Activated B cell treated with CpG ODN at 0.5 μM for 24 hours (primary cell): ENCODE measurements at regions not wholly inside any gene's neighbourhood (a gene's known extent, or its start where the extent isn't known, plus 50 kb on each side); places are given as distances from the start of the nearest gene placed in this dataset.

ENCODE experiments used
- ATAC-seq: fragments of 200-7000 bp; cut with Tn5 transposase; one replicate; pipeline ENCODE4 v1.10.0; 2021; ENCODE audit warnings: low read depth, mild to moderate bottlenecking, moderate library complexity
- CTCF ChIA-PET: fragments of 350-600 bp; sonication (Branson Sonifier 250); formaldehyde crosslinking; loops from one replicate; lab custom pipeline; 2021; ENCODE audit warnings: antibody characterized with exemption; lab: Charles Lee
- POLR2A ChIA-PET: fragments of 350-600 bp; sonication (Branson Sonifier 250); formaldehyde crosslinking; loops from one replicate; lab custom pipeline; 2021; ENCODE audit warnings: antibody characterized with exemption; lab: Charles Lee
- DNase-seq: peaks from one replicate; pipeline ENCODE4 v3.0.0; 2022
- H3K27ac Mint-ChIP-seq: one replicate; pipeline ENCODE4 v1.8.0; 2020; ENCODE audit warnings: mixed read lengths
- H3K27me3 Mint-ChIP-seq: one replicate; pipeline ENCODE4 v1.8.0; 2021; ENCODE audit warnings: mixed read lengths
- H3K36me3 Mint-ChIP-seq: one replicate; pipeline ENCODE4 v1.8.0; 2021; ENCODE audit warnings: low read depth, mixed read lengths
- H3K4me1 Mint-ChIP-seq: one replicate; pipeline ENCODE4 v1.8.0; 2021; ENCODE audit warnings: mixed read lengths
- H3K4me3 Mint-ChIP-seq: one replicate; pipeline ENCODE4 v1.8.0; 2020; ENCODE audit warnings: mild to moderate bottlenecking, mixed read lengths
- H3K9me3 Mint-ChIP-seq: one replicate; pipeline ENCODE4 v1.8.0; 2020; ENCODE audit warnings: mixed read lengths
- intact Hi-C: fragments of 100-400 bp; cut with micrococcal nuclease; formaldehyde crosslinking; loops from one replicate; pipeline ENCODE4 v1.15.1; 2024
- TF ChIP-seq, protein P1 (sequence below): fragments of 200-600 bp; IDR thresholded peaks from one replicate; pipeline ENCODE4 v1.8.0; 2022; ENCODE audit warnings: antibody characterized with exemption, mild to moderate bottlenecking

DNA sequence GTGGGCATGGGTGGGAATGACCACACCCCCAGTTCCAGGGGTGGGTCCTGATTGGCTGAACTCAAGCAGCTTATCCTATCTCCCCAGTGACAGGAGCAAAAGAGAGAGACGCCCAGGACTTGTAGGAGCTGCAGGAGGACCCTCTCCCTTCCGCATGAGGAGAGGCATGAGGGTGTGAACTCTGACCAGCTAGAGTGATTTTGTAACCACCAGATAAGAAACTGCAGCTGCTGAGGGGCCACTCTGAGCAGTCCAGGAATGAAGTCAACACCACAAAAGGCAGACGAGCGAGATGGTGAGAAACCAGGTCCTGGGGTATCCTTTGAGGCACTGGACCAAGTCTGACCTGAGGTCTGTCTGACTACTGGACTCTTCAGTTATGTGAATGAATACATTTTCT is 521.9 kb downstream of the BNC2 start:
- Mint-ChIP-seq H3K9me3 (no peaks in the 10 kb centered on the region), H3K36me3 (no peaks in the 10 kb centered on the region), H3K4me1 (no peaks in the 10 kb centered on the region), H3K27me3 (no peaks in the 10 kb centered on the region), H3K4me3 (no peak overlapping the region), H3K27ac (no peak overlapping the region)
- intact Hi-C loops = no loop called here
- TF ChIP-seq, protein P1, sequence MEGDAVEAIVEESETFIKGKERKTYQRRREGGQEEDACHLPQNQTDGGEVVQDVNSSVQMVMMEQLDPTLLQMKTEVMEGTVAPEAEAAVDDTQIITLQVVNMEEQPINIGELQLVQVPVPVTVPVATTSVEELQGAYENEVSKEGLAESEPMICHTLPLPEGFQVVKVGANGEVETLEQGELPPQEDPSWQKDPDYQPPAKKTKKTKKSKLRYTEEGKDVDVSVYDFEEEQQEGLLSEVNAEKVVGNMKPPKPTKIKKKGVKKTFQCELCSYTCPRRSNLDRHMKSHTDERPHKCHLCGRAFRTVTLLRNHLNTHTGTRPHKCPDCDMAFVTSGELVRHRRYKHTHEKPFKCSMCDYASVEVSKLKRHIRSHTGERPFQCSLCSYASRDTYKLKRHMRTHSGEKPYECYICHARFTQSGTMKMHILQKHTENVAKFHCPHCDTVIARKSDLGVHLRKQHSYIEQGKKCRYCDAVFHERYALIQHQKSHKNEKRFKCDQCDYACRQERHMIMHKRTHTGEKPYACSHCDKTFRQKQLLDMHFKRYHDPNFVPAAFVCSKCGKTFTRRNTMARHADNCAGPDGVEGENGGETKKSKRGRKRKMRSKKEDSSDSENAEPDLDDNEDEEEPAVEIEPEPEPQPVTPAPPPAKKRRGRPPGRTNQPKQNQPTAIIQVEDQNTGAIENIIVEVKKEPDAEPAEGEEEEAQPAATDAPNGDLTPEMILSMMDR = no peak
- DNase-seq (no peak), ATAC-seq (no peak)
- CTCF ChIA-PET = no interaction called here
- POLR2A ChIA-PET = no interaction called here

GRCh38 chr9:16352251-16352650 is 518.2 kb downstream of the BNC2 start:
- CTCF ChIA-PET = no interaction called here
- Mint-ChIP-seq H3K4me1 (no peaks in the 10 kb centered on the region), H3K9me3 (no peaks in the 10 kb centered on the region), H3K27me3 (no peaks in the 10 kb centered on the region), H3K36me3 (no peaks in the 10 kb centered on the region), H3K4me3 (no peak overlapping the region), H3K27ac (no peak overlapping the region)
- TF ChIP-seq, protein P1 = no peak
- ATAC-seq (no peak), DNase-seq (no peak)
- intact Hi-C loops = no loop called here
- POLR2A ChIA-PET = no interaction called here

DNA sequence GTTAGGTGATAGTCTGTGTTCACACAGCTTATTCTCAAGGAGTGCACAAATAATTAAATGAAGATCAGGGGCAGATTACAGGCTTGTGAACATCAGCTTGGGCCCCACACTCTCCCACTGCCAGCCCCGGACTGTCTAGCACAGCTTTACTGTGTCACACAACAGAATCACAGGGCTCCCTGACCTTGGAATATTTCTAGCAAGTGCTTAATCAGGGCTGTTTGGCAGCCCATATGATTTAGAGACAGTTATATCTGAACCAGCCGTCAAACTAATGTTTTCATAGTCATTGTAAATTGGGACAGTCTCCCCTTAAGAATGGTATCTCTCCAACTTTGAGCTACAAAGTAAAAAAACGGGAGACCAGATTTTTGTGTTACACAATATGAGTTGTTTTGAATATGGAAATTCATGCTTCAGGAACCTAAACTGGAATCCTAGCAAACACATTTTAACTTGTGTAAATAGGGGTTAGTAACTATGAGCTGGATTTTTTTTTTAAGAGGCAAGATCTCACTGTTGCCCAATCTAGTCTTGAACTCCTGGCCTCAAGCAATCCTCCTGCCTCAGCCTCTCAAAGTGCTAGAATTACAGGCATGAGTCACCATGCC is 517.6 kb downstream of the BNC2 start:
- CTCF ChIA-PET = no interaction called here
- no peak for ATAC-seq

DNA sequence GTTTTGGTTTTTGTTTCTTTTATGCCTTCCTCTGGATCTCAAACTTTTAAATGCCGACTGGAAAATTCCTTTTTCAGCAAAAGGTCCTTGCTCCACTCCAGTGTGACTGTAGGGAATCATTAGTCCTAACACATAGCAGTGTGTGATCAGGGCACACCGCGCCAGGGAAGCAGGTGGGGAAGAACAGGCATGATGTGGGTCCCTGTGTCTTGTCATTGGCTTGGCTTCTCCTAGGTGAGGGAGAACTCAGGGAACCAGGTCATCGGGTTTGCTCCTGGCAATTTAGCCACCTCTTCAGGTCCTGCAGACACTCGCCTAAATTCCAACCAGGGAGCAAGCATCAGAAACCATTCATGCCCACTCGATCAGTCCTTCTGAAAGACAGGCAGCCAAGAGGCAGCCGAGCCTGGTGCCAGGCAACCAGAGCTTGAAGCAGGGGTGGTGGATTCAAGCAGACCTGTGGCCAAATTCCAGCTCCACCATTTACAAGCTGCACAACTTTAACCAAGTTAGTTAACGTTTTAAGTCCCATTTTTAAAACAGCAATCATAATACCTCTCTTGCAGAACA is 514.2 kb downstream of the BNC2 start:
- H3K4me1 Mint-ChIP-seq = no peaks in the 10 kb centered on the region
- ATAC-seq (no peak), DNase-seq (no peak)
- TF ChIP-seq, protein P1 = no peak
- H3K36me3 Mint-ChIP-seq = no peaks in the 10 kb centered on the region
- no peaks in the 10 kb centered on the region for H3K9me3 Mint-ChIP-seq
- no peaks in the 10 kb centered on the region for H3K27me3 Mint-ChIP-seq
- CTCF ChIA-PET = no interaction called here
- POLR2A ChIA-PET = no interaction called here
- H3K27ac Mint-ChIP-seq = no peak overlapping the region
- intact Hi-C loops = no loop called here
- no peak overlapping the region for H3K4me3 Mint-ChIP-seq

More for the DNA sequence above, 517.6 kb downstream of the BNC2 start:
- POLR2A ChIA-PET = no interaction called here
- Mint-ChIP-seq H3K4me1 (no peaks in the 10 kb centered on the region), H3K9me3 (no peaks in the 10 kb centered on the region), H3K4me3 (no peak overlapping the region), H3K27me3 (no peaks in the 10 kb centered on the region), H3K27ac (no peak overlapping the region), H3K36me3 (no peaks in the 10 kb centered on the region)
- no peak for DNase-seq
- TF ChIP-seq, protein P1 = no peak
- intact Hi-C loops = no loop called here

- H3K27ac Mint-ChIP-seq = no peak overlapping the region
- ChIA-PET POLR2A (no interaction called here), CTCF (no interaction called here)
- intact Hi-C loops = no loop called here
- no peak overlapping the region for H3K4me3 Mint-ChIP-seq
- no peaks in the 10 kb centered on the region for H3K4me1 Mint-ChIP-seq
- DNase-seq (no peak), ATAC-seq (no peak)
- H3K27me3 Mint-ChIP-seq = no peaks in the 10 kb centered on the region
- H3K9me3 Mint-ChIP-seq = no peaks in the 10 kb centered on the region
- TF ChIP-seq, protein P1 = no peak
- no peaks in the 10 kb centered on the region for H3K36me3 Mint-ChIP-seq
Observed at GRCh38 chr9:16357828-16358227, 512.6 kb downstream of the BNC2 start.
